ENCODE measurements at regions not wholly inside any gene's neighbourhood (a gene's known extent, or its start where the extent isn't known, plus 50 kb on each side); places are given as distances from the start of the nearest gene placed in this dataset.
"Not testable (repeated sequence)": the region's sequence is repeated elsewhere in the genome, so short reads cannot be mapped to it uniquely, and the experiment has no call there.

DNA sequence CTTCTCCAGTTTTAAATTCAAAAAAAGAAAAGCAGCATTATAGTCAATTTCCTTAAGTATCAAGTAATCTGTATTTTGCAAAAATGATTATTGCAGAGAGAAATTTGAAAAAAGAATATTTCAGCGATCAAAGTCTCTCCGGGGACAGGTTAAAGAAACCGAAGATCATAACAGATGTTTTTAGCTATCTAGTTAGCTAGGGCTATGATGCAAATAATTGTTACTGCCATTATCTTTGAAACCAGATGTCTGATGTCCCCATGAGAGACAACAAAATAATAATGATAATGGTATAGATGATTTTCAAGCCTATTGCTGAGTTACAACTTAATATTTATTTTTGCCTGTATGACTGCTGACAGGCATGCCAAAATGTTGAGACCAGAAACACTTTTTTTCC is 1326.0 kb downstream of the PLA2G4A start:
- no peak for DNase-seq (ENCODE audit: low read depth in 2 of 2)

GRCh38 chr1:188155261-188155660 is 1326.5 kb downstream of the PLA2G4A start:
- DNase-seq (ENCODE audit: low read depth in 2 of 2), result no peak

- no peak for DNase-seq (ENCODE audit: low read depth in 2 of 2)
Measured at GRCh38 chr1:188164459-188164858, 1335.7 kb downstream of the PLA2G4A start.

GRCh38 chr1:188166654-188167053 is 1337.9 kb downstream of the PLA2G4A start:
- DNase-seq (ENCODE audit: low read depth in 2 of 2), result no peak

- DNase-seq (ENCODE audit: low read depth in 2 of 2), result no peak
Measured at GRCh38 chr1:188169971-188170370, 1341.2 kb downstream of the PLA2G4A start.

GRCh38 chr1:188170411-188170810 is 1341.7 kb downstream of the PLA2G4A start:
- DNase-seq (ENCODE audit: low read depth in 2 of 2), result no peak

- no peak for DNase-seq (ENCODE audit: low read depth in 2 of 2)
Measured at GRCh38 chr1:188170935-188171334, 1342.2 kb downstream of the PLA2G4A start.

DNA sequence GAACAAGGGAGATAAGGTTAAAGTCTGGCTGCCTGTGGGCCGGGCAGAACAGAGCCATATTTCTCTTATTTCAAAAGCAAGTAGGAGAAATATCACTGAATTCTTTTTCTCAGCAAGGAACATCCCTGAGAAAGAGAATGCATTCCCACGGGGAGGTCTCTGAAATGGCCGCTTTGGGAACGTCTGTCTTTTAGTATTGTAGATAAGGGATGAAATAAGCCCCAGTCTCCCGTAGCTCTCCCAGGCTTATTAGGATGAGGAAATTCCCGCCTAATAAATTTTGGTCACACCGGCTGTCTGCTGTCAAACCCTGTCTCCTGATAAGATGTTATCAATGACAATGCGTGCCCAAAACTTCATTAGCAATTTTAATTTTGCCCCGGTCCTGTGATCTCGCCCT is 1353.3 kb downstream of the PLA2G4A start:
- DNase-seq (ENCODE audit: low read depth in 2 of 2), result not testable (repeated sequence)

- no peak for DNase-seq (ENCODE audit: low read depth in 2 of 2)
Measured at GRCh38 chr1:188188317-188188716, 1359.6 kb downstream of the PLA2G4A start.

DNA sequence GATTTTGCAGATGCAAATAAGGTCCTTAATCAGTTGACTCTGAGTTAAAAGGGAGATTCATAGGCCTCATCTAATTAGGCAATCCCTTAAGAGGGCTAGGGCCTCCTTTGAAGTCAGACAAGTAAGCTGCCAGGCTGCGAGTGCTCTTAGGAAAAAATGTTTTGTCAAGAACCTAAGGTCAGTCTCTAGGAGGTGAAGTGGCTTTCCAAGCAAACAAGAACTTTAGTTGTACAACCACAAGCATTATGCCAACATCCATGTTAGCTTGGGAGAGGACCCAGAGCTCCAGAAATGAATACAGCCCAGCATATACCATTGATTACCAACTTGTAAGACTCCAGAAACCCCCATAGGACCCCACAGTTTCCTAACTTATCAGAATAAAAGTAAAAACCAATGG is 1366.2 kb downstream of the PLA2G4A start:
- no peak for DNase-seq (ENCODE audit: low read depth in 2 of 2)

- no peak for DNase-seq (ENCODE audit: low read depth in 2 of 2)
Measured at GRCh38 chr1:188218289-188218688, 1389.5 kb downstream of the PLA2G4A start.

- DNase-seq (ENCODE audit: low read depth in 2 of 2), result no peak
Measured at GRCh38 chr1:188220051-188220450, 1391.3 kb downstream of the PLA2G4A start.

GRCh38 chr1:188224263-188224662 is 1395.5 kb downstream of the PLA2G4A start:
- DNase-seq (ENCODE audit: low read depth in 2 of 2), result no peak

DNA sequence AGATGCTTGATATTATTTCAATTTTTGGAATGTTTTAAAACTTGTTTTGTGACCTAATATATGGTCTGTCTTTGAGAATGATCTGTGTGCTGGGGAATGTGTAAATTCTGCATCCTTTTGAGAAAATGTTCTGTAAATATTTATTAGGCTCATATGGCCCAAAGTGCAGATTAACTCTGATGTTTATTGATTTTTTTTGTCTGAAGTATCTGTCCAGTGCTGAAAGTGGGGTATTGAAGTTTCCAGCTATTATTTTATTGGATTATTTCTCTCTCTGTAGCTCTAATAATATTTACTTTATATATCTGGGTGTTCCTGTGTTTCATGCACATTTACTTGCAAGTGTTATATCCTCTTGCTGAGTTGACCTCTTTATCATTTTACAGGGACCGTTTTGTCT is 1397.2 kb downstream of the PLA2G4A start:
- DNase-seq (ENCODE audit: low read depth in 2 of 2), result no peak

DNA sequence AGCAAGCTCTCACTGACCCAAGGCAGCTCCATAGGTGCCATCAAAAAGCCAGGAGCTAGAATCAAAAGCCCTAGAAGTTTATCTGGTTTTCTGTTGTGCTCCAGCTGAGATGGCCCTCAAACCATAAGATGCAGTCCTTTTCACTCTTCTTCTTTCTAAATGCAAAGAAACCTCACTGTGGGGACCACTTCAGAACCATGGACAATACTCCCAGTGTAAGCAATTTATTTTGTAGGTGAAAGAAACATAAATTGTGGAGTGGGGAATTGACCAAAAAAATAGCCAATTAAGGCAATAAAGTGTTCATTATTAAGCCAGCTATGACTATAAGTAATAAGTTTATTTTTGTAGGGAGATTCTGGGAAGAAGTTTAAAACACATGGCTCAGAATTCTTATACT is 1399.9 kb downstream of the PLA2G4A start:
- DNase-seq (ENCODE audit: low read depth in 2 of 2), result peak in 1 of 2 donors; percentile 3

DNA sequence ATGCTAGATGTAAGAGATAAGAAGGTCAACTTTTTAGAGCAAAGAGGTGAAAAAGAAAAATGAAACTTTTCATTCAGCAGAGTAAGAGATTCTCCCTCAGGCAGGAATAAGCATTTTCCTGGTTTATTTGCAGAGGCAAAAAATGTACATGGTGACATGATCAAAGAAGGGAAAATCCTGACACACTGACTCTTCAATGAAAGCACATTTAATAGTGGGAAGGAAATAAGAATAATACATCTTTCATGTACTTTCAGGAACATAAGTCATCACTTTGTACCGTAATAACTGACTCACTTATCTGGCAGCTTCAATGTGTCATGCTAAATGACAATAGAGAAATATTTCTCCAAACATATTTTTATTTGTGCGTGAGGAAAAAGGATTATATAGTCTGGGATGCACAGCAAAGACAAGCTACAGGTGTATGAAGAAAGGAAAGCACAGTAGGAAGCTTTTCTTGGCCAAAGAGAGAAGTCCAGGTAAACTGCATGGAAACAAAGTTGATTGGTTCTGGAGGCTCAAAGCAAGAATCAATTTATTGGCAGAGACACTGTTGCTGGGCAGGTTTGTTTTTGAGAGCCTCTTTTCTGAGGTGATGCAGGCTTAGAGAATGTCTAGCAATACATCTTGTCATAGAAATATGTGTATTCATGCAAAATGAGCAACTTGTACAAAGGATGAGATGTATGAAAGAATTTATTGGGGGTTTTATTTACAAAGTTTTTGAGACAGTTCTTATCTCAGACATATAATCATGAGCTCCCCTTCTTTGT is 1409.0 kb downstream of the PLA2G4A start:
- DNase-seq (ENCODE audit: low read depth in 2 of 2), result peak; percentile 86 to 90

- no peak for DNase-seq (ENCODE audit: low read depth in 2 of 2)
Measured at GRCh38 chr1:188240772-188241406, 1412.1 kb downstream of the PLA2G4A start.

- no peak for DNase-seq (ENCODE audit: low read depth in 2 of 2)
Measured at GRCh38 chr1:188241629-188242028, 1412.9 kb downstream of the PLA2G4A start.

- no peak for DNase-seq (ENCODE audit: low read depth in 2 of 2)
Measured at GRCh38 chr1:188243456-188243855, 1414.7 kb downstream of the PLA2G4A start.

DNA sequence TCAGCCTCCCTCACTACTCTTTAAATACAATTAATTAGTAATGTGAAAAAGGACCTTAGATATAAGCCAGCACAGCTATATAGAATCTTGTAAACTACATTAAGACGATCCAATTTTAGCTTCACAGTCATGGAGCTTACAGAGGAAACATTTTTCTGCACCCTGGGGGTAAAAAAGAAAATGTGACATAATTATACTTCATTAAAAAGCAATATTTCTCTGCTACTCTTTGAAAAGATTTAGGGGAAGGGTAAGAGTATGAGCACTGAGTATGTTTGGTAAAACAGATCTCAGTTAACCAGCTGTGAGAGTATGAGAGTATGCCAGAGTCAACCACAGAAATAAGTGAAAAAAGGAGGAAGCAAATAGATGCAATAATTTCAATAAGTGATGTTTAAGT is 1415.9 kb downstream of the PLA2G4A start:
- DNase-seq (ENCODE audit: low read depth in 2 of 2), result no peak

GRCh38 chr1:188247255-188247654 is 1418.5 kb downstream of the PLA2G4A start:
- no peak for DNase-seq (ENCODE audit: low read depth in 2 of 2)

- DNase-seq (ENCODE audit: low read depth in 2 of 2), result peak; percentile 63 to 90
Measured at GRCh38 chr1:188249811-188250210, 1421.1 kb downstream of the PLA2G4A start.

GRCh38 chr1:188251036-188251435 is 1422.3 kb downstream of the PLA2G4A start:
- DNase-seq (ENCODE audit: low read depth in 2 of 2), result no peak
